A172 (cell line): ENCODE measurements at regions not wholly inside any gene's neighbourhood (a gene's known extent, or its start where the extent isn't known, plus 50 kb on each side); places are given as distances from the start of the nearest gene placed in this dataset.

Source experiments
- DNase-seq: peaks from one replicate; pipeline ENCODE4 v3.0.0-alpha.2; 2015; ENCODE audit warnings: low spot score

DNA sequence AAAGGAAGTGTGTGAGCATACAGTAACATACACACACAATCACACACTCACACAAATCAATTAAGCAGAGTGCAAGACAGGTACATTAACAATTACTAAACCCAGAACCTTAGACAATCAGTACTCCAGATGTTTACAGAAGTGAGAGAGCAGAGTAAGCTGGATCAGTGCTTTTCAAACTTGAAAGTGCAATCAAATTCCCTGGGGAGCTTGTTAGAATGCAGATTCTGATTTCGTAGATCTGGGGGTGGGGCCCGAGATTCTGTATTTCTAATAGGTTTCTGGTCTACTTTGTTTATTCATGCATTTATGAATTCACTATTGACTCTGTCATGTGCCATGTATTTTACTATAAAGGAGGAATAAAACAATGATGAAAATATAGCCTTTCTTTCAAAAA, 179.6 kb upstream of the PHYHIPL start:
- no peak for DNase-seq

DNA sequence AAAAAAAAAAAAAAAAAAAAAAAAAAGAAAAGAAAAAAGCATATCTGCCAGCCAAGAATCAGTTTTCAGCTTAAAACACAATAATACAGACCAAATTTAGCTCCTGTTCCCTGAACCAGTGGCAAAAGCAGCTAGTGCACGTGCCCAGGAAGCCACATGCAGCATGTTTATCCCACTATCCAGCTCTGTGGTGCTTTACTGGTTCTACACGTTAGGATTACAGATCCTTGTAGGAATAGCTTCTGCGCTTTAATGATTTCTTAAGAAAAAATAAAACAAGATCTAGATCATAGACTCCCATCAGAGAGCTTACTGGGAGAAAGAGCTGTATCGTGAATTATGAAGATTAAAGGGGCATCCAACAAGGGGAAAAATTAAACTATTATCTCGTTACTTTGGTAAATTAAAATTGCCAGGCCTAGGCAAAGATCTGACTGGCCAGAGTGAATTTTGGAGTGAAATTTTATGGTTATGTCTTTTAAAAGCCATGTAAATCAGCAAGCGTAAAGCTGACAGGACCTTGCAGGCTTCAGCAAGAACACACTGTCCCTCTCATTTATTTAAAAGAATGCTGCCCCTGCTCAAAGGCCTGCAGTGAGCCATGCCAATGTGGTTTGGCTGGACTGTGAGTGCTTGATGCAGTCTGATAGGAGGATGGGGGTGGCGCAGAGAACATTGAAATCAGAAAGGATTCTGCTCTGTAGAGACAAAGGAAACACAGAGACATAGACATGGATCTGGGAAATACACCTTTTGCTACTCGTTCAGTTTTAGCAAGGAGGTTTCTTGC, 177.3 kb upstream of the PHYHIPL start:
- DNase-seq: no peak

DNA sequence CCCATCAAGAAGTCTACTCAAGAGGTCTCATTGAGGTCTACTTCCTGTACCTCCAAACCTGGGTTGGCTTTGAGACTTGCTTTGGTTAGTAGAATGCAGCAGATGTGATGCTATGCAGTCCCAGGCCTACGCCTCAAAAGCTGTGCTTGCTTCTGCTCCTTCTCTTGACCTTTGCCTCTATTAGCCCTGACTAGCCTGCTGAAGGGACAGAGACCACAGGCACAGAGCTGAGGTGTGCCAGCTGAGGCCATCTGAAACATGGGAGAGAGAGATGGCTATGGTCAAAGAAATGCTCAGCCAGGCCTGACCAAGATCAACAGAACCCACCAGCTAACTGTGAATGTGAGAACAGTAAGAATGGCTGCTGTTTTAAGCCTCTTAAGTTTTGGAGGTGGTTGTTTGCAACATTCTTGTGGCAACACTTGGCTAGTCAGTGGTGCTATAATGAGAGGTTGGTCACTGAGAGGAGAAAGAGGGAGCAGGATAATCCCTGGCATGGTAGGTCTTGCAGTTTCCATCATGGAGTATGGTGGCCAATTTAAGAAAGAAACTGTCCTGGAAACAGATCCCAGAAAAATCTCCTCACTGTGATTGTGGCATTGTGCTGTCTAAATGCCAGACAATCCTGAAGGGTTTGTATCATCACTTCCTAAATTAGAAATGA, 176.1 kb upstream of the PHYHIPL start:
- DNase-seq: no peak

DNA sequence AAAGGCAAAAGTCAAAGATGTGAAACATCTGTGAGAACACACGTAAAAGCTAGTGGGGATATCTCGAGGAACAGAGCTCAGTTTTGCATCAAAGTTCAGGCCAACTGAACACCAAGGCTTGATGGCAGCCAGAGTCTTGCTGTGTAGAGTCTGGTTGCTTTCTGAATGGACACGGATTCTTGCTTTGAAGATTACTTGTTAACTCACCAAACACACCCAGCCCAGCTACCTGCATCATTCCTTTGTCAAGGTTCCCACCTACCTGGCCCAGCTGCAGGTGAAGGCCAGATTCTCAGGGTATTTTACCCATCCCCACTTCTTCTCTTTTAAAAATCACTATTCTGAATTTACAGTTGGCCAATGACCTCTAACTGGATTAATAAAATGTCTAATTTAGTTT, 174.4 kb upstream of the PHYHIPL start:
- DNase-seq: no peak

DNA sequence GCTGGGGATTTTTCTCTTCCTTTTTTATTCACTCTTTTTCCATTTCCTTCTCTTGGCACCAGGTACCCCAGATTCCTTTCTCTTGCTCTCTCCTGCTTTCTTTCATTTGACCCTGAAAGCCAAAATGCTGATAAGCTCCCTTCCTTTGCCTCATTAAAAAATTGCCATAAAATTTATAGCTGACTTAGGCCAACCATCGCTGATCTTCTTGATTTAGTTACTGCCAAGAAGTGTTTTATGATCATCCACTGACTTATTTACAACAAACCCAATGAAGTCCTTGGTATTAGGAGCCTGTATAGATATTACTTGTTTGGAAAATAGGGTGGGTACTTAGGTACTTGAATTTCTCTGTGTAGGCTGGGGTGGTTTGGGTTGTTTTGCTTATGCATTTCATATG, 173.2 kb upstream of the PHYHIPL start:
- no peak for DNase-seq

DNA sequence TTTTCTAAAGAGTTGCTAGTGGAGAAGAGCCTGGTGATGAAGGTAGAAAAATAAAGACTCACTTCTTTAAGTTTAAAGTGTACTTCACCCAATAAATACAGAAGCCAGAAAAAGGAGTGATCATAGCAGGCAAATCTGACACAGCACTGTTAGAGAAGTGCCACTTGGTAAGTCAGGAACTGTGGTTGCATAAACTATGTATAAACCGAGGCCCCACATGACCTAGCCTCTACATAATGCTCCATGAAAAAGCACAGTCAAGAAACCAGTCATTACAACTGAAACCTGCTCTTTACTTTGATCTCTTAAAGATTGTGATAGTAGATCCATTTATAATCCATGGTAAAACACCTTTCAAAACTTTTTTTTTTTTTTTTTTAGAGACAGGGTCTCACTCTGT, 172.1 kb upstream of the PHYHIPL start:
- no peak for DNase-seq

DNA sequence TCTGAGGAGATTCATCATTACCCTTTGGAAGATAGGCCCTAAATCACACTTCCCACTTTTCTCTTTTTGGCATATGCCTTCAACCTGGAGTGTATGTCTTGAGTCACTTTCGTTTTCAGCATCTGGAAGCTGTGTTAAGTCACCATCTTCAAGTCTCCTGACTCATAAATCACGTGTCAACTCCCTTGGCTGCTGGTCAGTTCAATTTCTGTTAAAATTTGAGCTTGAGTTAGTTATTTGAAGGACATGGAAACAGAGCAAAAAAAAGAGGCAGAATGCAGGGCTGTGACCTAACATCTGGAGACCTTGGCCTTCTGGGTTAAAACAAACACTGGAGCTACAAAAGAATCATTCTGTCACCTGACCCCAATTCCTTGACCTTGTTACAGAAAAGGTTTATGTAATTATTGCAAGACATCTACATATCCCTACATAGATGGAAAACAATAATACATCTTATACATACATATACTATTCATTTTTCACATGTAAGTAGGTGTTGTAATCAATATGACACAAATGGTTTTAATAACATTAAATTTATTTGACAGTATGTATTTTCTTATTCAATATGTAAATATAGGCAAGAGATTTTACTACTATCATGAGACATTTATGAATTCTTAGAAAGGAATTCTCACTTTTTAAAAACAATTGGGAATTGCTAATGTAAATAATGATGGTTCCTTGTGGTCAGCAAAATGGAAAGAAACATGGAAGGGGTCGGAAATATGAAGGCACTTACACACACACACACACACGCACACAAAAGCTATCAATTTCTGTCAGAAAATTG, 169.7 kb upstream of the PHYHIPL start:
- peak; percentile 62 for DNase-seq

DNA sequence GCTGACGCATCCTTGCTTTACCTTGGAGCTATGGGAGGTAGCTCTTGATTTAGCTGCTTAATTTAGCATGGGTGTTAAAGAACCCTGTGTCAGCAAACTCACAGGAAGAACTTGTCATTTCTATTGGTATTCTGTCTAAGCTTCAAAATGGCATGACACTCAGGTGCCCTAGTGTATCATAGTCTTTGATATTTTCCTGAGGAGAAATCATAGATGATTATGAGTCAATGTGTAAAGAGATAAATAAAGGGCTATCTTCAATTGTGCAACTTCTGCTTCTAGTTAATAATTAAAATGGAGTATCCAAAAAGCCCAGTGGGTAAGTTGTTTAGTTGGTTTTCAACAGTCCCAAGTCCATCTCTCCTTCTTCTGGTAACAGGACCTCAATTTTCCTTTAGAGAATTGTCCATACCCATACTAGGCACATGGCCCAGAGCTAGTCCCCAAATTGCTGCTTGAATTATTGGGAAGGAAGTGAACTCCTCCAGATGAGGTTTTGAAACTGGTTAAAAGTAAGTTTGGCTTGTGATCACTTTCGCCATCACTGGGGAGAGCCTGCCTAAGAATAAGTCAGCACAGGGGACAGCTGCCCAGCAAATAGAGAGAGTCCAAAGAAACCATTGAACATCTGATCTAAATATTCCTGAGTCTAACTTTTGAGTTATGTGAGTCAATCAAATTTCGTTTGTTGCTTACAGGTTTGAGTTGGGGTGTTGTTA, 169.0 kb upstream of the PHYHIPL start:
- no peak for DNase-seq

DNA sequence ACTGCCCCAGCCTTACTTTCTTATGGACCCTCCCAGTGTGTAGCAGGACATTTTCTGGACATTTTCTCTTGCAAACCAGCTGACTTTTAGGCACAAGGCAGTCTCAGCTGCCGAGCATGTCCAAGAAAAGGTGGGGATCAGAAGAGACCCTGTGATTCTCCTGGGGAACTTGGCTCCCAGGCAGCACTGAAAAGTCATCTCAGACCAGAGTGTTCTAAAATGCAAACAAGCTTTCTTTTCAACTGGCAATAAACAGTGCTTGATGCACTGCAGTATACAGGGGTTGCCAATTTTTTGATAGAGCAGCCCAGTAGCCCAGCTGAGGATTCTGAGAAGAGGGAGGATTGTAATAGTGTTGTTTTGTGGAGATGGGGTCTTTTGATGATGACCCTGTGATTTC, 168.0 kb upstream of the PHYHIPL start:
- DNase-seq: no peak

DNA sequence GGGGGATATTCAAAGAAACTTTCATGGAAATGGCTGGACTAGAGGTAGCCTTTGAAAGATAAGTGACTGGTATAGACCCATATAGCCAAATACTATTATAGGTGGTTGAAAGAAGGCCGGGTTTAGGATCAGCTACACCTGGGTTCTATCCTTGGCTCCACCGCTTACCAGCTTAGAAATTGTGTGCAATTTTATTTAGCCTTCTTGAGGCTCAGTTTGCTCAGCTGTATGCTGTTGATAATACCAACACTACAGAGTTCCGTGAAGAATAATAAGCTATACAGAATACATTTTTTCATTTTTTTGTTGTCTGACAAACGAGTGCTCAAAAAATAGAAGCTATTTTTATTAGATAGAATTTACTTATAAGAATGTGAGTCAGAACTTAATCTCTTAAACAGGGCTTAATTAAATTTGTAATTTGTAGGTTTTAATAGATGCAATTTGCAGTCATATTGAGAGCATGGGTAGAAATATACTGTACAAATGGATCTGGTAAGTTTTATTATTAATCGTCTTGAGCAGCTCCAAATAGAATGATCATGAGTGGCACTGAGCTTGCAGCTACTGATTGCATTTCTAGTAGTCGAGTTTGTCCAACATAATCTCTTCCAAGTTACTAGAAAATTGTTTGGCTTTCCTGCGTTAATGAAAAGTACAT, 164.3 kb upstream of the PHYHIPL start:
- DNase-seq: no peak

DNA sequence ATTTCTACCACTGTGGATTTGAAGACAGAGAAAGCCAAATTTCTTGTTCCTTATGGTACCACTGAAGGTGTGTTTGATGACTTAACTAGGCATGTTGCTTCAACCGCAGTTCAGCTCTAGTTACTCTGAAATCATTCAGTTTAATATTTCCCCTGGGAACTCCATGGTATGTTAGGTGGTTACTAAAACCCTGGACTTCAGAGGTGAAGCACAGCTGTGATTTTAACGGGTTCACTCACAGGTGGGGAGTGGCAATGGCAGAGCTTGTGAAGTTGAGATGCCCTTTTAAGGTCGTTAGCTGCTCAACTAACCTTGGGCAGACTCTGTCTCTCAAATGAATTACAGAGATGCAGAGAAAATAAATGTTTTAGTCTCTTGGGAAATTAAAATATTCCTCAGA, 163.6 kb upstream of the PHYHIPL start:
- no peak for DNase-seq

DNA sequence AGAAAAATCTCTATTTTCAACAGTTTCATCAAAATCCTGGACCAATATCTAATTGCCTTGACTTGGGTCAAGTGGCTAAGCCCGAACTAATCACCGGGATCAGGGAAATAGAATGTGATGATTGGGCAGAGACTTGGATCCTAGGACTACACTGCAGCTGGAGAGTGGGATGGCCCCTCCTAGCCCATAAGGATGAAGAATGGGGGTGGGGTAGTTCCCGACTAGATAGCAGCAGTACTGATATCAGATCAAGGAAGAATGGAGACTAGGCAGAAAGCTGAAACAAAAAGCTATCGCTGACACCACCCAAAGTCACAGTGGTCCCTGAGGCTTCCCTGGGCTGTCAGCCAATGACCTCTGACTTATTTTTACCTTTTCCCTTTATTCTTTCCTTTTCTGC, 160.4 kb upstream of the PHYHIPL start:
- DNase-seq: no peak

DNA sequence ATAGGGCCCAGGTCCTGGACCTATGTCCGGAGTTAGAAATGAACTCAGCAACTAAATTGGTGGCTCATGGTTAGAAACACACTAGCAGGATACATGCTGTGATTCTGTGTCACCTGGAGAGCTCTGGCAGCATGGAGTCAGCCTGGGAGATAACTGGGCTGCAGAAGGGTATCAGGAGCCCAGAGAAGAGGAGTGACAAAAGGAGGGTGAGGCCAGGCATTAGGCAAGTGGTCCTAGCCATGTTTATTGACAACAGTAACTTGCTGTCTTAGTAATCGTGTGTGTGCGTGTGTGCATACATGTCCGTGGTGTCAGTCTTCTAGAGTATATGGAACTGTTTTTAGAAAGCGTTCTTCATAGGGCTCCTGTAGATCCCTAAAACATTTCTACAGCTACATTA, 157.5 kb upstream of the PHYHIPL start:
- no peak for DNase-seq

DNA sequence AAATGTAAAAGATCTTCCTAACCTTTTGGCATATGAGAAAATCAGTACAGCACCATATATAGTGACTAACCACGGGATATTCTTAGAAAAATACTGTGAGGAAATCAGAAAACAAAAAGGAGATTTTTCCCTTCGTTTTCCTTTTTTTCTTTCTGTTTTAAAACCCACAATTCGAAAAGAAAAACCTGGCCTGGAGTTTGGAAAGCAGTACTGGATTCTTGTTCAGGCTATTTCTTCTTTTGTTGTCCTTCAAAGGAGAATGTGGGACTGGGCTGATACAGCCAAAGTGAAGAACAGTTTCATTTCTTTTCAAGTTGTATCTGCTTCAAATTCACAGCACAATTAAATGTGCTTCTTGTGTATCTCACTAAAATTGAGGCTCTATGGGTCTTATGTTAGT, 156.8 kb upstream of the PHYHIPL start:
- DNase-seq: no peak

DNA sequence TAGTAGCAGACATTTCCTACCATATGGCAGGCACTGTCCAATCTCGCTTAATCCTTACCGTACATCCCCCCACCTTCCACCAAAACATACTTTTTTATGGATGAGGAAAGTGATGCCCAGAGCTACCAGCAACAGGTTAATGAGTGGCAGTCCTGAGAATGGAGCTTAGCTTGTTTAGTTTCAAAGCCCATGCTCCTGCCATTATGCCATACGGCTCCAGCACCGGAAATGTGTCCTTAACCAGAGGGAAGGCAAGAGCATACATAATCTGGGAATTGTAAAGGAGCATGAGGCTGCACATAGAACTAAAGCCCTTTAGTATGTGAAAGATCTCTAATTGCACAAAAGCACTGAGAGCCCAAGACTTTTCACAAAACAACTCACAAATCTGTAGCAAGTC, 155.9 kb upstream of the PHYHIPL start:
- DNase-seq: no peak

DNA sequence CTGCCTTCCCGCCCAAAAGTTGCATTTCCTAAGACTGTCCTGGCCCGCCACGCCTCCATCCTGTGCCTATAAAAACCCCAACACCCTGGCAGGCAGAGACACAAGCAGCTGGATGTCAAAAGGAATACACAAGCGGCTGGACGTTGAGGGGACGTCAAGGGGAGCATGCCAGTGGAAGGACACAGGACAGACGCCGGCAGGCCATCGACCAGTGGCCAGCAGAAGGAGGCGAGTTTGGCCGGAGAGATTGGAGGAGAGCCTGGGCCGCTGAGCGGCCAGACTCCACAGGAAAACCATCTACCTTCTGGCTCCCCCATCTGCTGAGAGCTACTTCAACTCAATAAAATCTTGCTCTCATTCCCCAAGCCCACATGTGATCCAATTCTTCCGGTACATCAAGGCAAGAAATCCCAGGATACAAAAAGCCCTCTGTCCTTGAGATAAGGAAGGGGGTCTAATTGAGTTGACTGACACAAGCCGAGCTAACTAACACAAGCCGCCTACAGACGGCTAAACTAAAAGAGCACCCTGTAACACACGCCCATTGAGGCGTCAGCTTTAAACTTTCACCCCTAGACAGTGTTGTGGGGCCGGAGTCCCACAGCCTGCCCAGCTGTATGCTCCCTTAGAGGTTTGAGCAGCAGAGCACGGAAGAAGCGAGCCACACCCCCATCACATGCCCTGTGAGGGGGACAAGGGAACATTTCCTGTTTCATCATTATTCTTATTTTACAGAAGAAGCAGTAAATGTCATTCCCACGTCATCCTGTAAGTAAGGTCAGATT, 150.3 kb upstream of the PHYHIPL start:
- DNase-seq: no peak

DNA sequence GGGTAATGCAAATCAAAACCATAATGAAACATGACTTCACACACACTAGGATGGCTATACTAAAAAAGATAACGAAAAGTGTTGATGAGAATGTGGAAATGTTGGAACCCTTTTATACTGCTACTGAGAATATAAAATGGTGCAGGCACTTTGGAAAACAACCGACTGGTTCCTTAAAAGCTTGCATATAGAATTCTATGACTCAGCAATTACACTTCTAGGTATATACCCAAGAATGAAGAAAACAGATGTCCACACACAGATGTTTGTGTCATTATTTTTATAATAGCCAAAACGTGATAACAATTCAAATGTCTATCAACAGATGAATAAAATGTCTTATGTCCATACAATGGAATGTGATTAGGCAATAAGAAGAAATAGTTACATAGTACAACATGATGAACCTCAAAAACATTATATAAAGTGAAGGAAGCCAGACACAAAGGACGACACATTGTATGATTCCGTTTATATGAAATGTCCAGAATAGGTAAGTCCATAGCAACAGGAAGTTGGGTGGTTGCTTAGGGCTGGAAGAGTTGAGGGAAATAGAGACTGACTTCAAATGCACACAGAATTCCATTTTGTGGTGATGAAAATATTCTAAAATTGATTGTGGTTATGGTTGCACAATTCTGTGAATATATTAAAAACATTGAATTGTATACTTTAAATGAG, 148.3 kb upstream of the PHYHIPL start:
- DNase-seq: no peak

DNA sequence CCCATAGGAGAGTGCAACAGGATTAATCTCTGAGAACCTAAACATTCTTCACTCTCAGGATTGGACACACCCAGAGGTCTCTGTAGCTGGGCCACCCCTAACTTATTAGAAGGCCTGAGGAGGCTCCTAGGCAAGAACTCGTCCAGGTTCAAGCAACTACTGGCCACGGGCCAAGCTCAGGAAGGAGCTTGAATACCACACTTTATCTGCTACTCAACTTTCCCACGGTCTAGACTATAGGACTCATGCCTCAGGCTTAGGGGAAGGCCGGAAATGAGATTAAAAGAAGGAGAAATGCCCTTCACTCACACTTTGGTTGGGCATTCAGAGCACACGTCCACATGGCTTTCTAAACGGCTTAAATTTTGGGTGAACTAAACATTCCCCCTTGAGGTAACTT, 142.8 kb upstream of the PHYHIPL start:
- peak; percentile 5 for DNase-seq

DNA sequence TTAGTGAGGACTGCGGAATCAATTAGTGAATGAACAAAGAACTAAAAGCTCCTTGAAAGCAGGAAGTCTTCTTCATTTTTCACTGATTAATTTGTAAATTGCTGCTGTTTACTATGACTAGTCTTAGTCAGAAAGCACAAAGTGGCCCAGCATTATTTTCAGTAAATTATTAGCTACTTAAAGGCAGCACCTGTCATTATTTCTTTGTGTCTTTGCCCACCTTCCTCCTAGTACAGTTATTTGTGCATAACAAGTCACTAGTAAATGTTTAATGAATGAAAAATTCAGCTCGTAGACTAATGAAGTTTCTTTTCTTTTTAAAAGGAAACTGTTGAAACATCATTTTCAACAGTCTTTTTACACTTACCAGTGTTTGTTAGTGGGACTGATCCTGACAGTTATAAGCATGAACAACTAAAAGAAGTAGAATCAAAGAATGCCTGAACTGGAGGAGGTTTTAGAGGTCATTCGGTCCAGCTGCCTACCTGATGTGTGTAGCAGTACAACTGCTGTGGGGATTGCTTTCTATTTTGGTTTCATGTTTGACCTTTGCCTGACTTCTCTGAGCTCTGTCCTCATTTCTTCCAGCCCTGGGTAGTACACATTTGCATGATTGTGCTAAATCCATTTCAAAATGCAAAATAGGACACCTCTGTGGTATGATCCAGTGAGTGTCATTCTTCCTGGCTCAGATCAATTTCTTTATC, 140.0 kb upstream of the PHYHIPL start:
- no peak for DNase-seq

DNA sequence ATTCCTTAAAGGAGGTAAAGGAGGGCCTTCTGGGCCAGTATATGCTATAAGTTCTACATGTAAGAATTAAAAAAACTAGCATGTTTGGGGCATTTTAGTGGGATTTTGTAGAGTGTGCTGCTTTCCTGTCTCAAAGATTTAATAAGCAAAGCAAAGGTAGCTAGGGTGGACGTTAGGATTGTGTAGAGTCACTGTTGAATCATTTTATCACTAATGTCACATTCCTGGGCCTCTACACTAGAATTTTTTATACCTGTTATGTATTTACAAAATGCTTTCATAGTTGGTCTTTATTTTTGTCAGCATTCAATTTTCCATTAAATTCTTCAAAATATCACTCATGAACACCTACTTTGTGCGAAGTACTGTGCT, 139.4 kb upstream of the PHYHIPL start:
- no peak for DNase-seq
